NT2/D1 (cell line): ENCODE measurements at regions not wholly inside any gene's neighbourhood (a gene's known extent, or its start where the extent isn't known, plus 50 kb on each side); places are given as distances from the start of the nearest gene placed in this dataset.

Experiments
- DNase-seq: peaks from one replicate; pipeline ENCODE4 v3.0.0-alpha.2; 2011; ENCODE audit warnings: low read depth, low spot score
- H3K27me3 ChIP-seq: 2 replicates; pipeline ENCODE4 v1.6.0; 2011; ENCODE audit warnings: mild to moderate bottlenecking; ENCODE audit not compliant: insufficient read length, insufficient read depth
- H3K36me3 ChIP-seq: 2 replicates; pipeline ENCODE4 v1.6.1; 2011; ENCODE audit warnings: mild to moderate bottlenecking, low read length, mixed read lengths; ENCODE audit not compliant: insufficient read depth, insufficient read length
- H3K4me1 ChIP-seq: 2 replicates; pipeline ENCODE4 v1.5.1; 2011; ENCODE audit not compliant: insufficient read depth, insufficient read length
- H3K4me3 ChIP-seq: 2 replicates; pipeline ENCODE4 v1.5.1; 2011; ENCODE audit warnings: low read depth; ENCODE audit not compliant: insufficient read length
- H3K9ac ChIP-seq: 2 replicates; pipeline ENCODE4 v1.6.0; 2011; ENCODE audit warnings: low read depth; ENCODE audit not compliant: insufficient read length
- H3K9me3 ChIP-seq: 2 replicates; pipeline ENCODE4 v1.5.1; 2011; ENCODE audit warnings: mild to moderate bottlenecking, low read length; ENCODE audit not compliant: insufficient read depth
- SUZ12 ChIP-seq: IDR thresholded peaks from 2 replicates; pipeline ENCODE4 v1.6.1; 2011; ENCODE audit not compliant: insufficient read length, insufficient read depth; ENCODE audit errors: extremely low read depth
- YY1 ChIP-seq: IDR thresholded peaks from 2 replicates; pipeline ENCODE4 v1.6.1; 2011; ENCODE audit not compliant: insufficient read length, insufficient read depth
- ZNF274 ChIP-seq: IDR thresholded peaks from 2 replicates; pipeline ENCODE4 v1.6.1; 2011; ENCODE audit warnings: mild to moderate bottlenecking, low read depth, low read length

GRCh38 chr21:15993951-15994350, 264.2 kb downstream of the USP25 start:
- Histone ChIP-seq H3K36me3 (no peaks in the 10 kb centered on the region), H3K27me3 (no peaks in the 10 kb centered on the region), H3K9ac (no peak overlapping the region), H3K4me1 (no peaks in the 10 kb centered on the region), H3K4me3 (no peak overlapping the region), H3K9me3 (no peaks in the 10 kb centered on the region)
- no peak for DNase-seq
- TF ChIP-seq ZNF274 (no peak), YY1 (no peak), SUZ12 (no peak)

- no peak overlapping the region for H3K9ac ChIP-seq
- H3K27me3 ChIP-seq, result no peaks in the 10 kb centered on the region
- H3K9me3 ChIP-seq, result no peaks in the 10 kb centered on the region
- H3K36me3 ChIP-seq, result no peaks in the 10 kb centered on the region
- H3K4me1 ChIP-seq, result no peaks in the 10 kb centered on the region
- DNase-seq, result no peak
- H3K4me3 ChIP-seq, result no peak overlapping the region
- no peak for TF ChIP-seq ZNF274
- TF ChIP-seq YY1, result no peak
These were observed 270.0 kb downstream of the USP25 start for GRCh38 chr21:15999741-16000140.

DNA sequence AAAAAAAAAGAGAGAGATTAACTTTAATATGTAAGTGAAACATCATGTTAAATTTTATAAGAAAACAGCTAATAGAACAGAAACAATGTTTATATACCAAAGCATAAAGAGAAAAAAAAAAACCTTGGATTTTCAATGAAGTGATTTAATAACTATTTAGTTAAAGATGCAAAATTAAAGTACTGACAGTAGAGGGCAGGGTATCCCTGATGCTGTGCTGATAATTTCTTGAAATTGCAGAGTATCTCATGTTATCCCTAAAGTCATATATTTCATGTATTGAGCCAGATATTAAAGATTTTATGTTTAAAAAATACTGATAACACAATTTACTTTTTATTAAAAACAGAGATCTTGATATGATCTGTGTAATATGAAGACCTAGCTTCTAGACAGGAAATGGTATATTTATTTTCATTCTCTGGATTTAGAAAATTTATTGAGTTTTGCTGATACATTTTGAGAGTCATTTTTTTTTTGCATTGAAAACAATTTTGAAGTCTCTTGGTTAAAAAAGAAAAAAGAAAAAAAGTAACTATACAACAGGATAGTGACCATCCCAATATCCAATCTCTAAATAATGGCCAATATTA, 273.2 kb downstream of the USP25 start:
- Histone ChIP-seq H3K36me3 (no peaks in the 10 kb centered on the region), H3K9ac (no peak overlapping the region), H3K9me3 (no peaks in the 10 kb centered on the region), H3K27me3 (no peaks in the 10 kb centered on the region), H3K4me3 (no peak overlapping the region), H3K4me1 (no peaks in the 10 kb centered on the region)
- no peak for TF ChIP-seq ZNF274
- TF ChIP-seq SUZ12, result no peak
- TF ChIP-seq YY1, result no peak
- no peak for DNase-seq

- DNase-seq, result no peak
- Histone ChIP-seq H3K4me1 (no peaks in the 10 kb centered on the region), H3K27me3 (no peaks in the 10 kb centered on the region), H3K9me3 (no peaks in the 10 kb centered on the region), H3K9ac (no peak overlapping the region), H3K4me3 (no peak overlapping the region), H3K36me3 (no peaks in the 10 kb centered on the region)
- TF ChIP-seq SUZ12 (no peak), YY1 (no peak), ZNF274 (no peak)
These were observed 274.3 kb downstream of the USP25 start for GRCh38 chr21:16004086-16004485.

GRCh38 chr21:16004523-16004922, 274.7 kb downstream of the USP25 start:
- Histone ChIP-seq H3K36me3 (no peaks in the 10 kb centered on the region), H3K4me1 (no peaks in the 10 kb centered on the region), H3K4me3 (no peak overlapping the region), H3K9ac (no peak overlapping the region), H3K9me3 (no peaks in the 10 kb centered on the region), H3K27me3 (no peaks in the 10 kb centered on the region)
- TF ChIP-seq SUZ12, result no peak
- no peak for TF ChIP-seq ZNF274
- no peak for TF ChIP-seq YY1
- DNase-seq, result no peak

DNA sequence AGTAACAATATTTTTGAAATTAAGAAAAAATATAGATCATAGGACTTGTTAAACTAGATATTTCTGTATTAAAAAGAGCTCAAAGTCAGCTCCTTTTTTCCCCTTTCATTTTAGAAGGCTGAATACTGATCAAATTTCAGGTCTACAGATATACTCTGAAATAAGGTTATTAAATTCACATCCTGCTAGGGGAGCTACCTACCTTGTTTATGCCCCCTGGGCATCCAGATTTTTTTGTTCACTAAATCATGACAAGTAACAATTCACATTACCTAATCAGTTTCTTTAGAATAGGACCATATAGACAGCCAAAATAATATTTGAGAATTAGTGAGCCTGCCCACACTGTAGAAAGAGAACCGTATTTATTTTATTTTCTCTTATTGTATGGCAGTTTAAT, 276.2 kb downstream of the USP25 start:
- Histone ChIP-seq H3K36me3 (no peaks in the 10 kb centered on the region), H3K9me3 (no peaks in the 10 kb centered on the region), H3K4me3 (no peak overlapping the region), H3K9ac (no peak overlapping the region), H3K27me3 (no peaks in the 10 kb centered on the region), H3K4me1 (no peaks in the 10 kb centered on the region)
- TF ChIP-seq SUZ12 (no peak), ZNF274 (no peak), YY1 (no peak)
- DNase-seq, result no peak

GRCh38 chr21:16007943-16008342, 278.2 kb downstream of the USP25 start:
- Histone ChIP-seq H3K4me1 (no peaks in the 10 kb centered on the region), H3K27me3 (no peaks in the 10 kb centered on the region), H3K4me3 (no peak overlapping the region), H3K36me3 (no peaks in the 10 kb centered on the region), H3K9me3 (no peaks in the 10 kb centered on the region), H3K9ac (no peak overlapping the region)
- no peak for DNase-seq
- TF ChIP-seq YY1 (no peak), ZNF274 (no peak), SUZ12 (no peak)
